ES-I3 (cell line): ENCODE measurements at regions not wholly inside any gene's neighbourhood (a gene's known extent, or its start where the extent isn't known, plus 50 kb on each side); places are given as distances from the start of the nearest gene placed in this dataset.

Experiments used
- H3K36me3 ChIP-seq: 2 replicates; pipeline ENCODE4 v1.6.1; 2013; ENCODE audit warnings: mild to moderate bottlenecking, low read length, control low read depth, moderate library complexity; ENCODE audit not compliant: insufficient read depth
- H3K4me1 ChIP-seq: 2 replicates; pipeline ENCODE4 v1.6.1; 2013; ENCODE audit warnings: mild to moderate bottlenecking, control low read depth, low read length; ENCODE audit not compliant: insufficient read depth
- H3K9ac ChIP-seq: 2 replicates; pipeline ENCODE4 v1.6.1; 2013; ENCODE audit warnings: low read depth, mild to moderate bottlenecking, low read length, moderate library complexity
- H3K9me3 ChIP-seq: 2 replicates; pipeline ENCODE4 v1.6.1; 2013; ENCODE audit warnings: mild to moderate bottlenecking, low read length, moderate library complexity; ENCODE audit not compliant: control insufficient read depth, insufficient read depth

DNA sequence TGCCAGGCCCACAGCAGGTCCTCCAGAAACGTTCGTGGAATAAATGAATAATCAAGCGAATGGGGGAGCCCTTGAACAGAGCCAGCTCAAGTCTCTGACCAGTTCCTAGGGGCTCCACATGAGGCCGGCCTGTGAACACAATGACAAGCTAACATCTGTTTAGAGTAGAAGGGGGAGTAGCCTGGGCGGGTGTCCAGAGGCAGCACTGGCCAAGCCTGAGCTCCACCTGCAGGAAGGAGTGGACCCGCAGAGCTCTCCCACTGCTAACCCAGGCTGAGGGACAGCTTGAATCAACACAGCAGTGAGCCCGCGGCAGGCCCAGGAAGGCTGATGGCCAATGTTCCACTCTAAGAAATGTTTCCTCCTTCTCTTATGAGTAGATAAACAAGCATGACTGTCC lies 234.8 kb upstream of the RAB6C start:
- no peaks in the 10 kb centered on the region for H3K36me3 ChIP-seq
- no peaks in the 10 kb centered on the region for H3K9me3 ChIP-seq
- no peak overlapping the region for H3K9ac ChIP-seq
- H3K4me1 ChIP-seq: no peaks in the 10 kb centered on the region

- Histone ChIP-seq H3K9me3 (no peaks in the 10 kb centered on the region), H3K9ac (no peak overlapping the region), H3K36me3 (no peaks in the 10 kb centered on the region), H3K4me1 (no peaks in the 10 kb centered on the region)
These were observed 231.9 kb upstream of the RAB6C start for GRCh38 chr2:129747500-129748125.

DNA sequence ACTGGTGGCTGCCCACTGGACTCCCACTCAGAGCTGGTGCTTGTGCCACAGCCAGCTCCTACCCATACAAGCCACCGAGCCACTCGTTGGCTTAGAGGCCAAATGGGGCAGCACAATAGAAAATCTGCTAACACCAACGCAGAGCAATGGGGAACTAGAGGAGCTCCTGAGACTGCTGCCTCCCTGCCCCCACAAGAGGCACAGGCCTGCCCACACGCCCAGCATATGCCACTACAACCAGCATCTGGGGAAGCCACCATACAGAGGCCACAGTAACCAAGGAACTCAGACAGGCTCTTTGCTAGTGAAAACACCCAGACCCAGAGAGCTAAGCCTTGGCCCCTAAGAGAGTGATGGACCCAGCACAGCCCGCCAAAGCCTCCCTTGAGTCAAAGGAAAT lies 231.2 kb upstream of the RAB6C start:
- H3K36me3 ChIP-seq: no peaks in the 10 kb centered on the region
- H3K9me3 ChIP-seq: no peaks in the 10 kb centered on the region
- no peaks in the 10 kb centered on the region for H3K4me1 ChIP-seq
- H3K9ac ChIP-seq: no peak overlapping the region

- H3K4me1 ChIP-seq: no peaks in the 10 kb centered on the region
- H3K9me3 ChIP-seq: no peaks in the 10 kb centered on the region
- H3K9ac ChIP-seq: no peak overlapping the region
- H3K36me3 ChIP-seq: no peaks in the 10 kb centered on the region
These were observed 230.8 kb upstream of the RAB6C start for GRCh38 chr2:129748653-129749052.

GRCh38 chr2:129751409-129751808 lies 228.1 kb upstream of the RAB6C start:
- no peaks in the 10 kb centered on the region for H3K9me3 ChIP-seq
- no peak overlapping the region for H3K9ac ChIP-seq
- H3K4me1 ChIP-seq: no peaks in the 10 kb centered on the region
- H3K36me3 ChIP-seq: no peaks in the 10 kb centered on the region

DNA sequence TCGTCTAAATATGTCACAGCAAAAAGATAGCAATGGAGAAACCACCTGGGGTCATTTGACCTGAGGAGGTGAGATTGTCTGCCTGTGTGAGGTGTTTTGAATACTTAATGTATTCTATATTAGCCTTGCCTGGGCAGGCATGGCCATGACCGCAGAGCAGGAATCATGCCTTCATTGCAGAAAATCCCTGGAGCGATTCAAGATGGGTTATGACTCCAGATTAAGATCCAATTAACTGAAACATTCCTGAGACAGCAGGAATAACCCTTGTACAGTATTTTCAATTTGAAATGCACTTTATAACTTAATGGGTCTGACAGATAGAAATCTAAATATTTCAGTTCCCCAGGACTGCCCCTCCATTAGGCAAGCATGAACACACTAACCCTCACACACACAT lies 227.3 kb upstream of the RAB6C start:
- Histone ChIP-seq H3K36me3 (no peaks in the 10 kb centered on the region), H3K9ac (no peak overlapping the region), H3K9me3 (no peaks in the 10 kb centered on the region), H3K4me1 (peaks cover 7% of the 10 kb centered on the region)

DNA sequence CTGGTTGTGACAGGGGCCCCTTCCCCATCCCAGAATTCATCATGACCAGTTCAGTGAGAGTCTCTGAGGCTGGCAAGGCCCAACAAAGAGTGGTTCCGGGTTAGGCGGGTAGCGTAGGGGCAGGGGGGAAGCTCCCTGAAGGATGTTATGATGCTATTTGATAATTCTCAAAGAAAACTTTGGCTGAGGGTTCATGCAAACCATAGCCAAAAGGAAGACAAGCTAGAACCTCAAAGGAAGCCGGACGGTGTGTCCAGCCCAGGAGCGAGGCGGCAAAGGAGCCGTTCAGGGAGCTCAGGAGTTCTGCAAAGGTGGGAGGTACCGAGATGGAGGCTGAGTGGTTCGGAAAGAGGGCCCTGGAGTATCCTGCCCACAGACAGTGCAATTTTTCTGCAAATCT lies 226.8 kb upstream of the RAB6C start:
- H3K36me3 ChIP-seq: no peaks in the 10 kb centered on the region
- peaks cover 12% of the 10 kb centered on the region for H3K4me1 ChIP-seq
- H3K9me3 ChIP-seq: no peaks in the 10 kb centered on the region
- no peak overlapping the region for H3K9ac ChIP-seq

- no peak overlapping the region for H3K9ac ChIP-seq
- H3K9me3 ChIP-seq: no peaks in the 10 kb centered on the region
- H3K36me3 ChIP-seq: no peaks in the 10 kb centered on the region
- peaks cover 15% of the 10 kb centered on the region for H3K4me1 ChIP-seq
These were observed 226.2 kb upstream of the RAB6C start for GRCh38 chr2:129753261-129753660.

DNA sequence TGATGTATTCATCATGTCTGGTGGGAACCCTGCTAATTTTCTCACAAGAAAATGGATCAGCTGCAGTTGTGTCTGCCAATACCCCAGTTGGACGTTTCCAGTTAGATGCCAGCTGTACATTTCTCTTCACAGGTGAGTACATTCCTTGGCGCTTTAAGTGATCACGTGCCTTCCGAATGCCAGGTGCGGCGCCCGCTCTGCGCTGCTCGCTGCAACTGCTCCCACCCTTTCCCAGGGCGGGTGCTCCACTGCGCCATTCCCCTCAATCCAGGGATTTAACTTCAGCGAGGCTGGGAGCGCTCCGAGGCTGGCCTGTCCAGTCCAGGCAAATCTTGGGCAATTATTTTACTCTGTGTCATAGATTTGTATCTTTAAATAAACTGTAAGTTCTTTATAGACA lies 225.0 kb upstream of the RAB6C start:
- H3K36me3 ChIP-seq: no peaks in the 10 kb centered on the region
- H3K4me1 ChIP-seq: peaks cover 18% of the 10 kb centered on the region
- no peaks in the 10 kb centered on the region for H3K9me3 ChIP-seq
- no peak overlapping the region for H3K9ac ChIP-seq

DNA sequence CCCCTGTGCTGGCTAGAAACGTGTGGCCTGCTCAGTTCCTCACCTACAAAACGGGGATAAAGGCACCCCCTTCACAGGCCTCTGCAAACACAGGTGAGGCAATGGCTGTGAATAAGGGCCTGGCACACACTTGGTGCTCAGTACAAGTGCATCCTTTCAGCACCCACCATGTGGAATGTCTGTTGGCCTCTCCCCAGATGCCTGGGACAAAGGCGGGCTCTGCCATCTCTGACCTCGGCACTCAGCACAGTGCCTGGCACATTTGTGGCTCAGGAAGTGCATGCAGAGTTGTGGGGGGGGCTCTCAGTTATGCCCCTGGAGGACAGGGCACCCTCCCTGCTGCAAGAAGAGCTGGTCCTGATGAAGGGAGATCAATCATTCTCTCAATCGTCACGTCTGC lies 224.6 kb upstream of the RAB6C start:
- H3K4me1 ChIP-seq: peaks cover 18% of the 10 kb centered on the region
- H3K36me3 ChIP-seq: no peaks in the 10 kb centered on the region
- no peaks in the 10 kb centered on the region for H3K9me3 ChIP-seq
- H3K9ac ChIP-seq: no peak overlapping the region

GRCh38 chr2:129755786-129756185 lies 223.7 kb upstream of the RAB6C start:
- Histone ChIP-seq H3K36me3 (no peaks in the 10 kb centered on the region), H3K4me1 (peaks cover 18% of the 10 kb centered on the region), H3K9ac (no peak overlapping the region), H3K9me3 (no peaks in the 10 kb centered on the region)

DNA sequence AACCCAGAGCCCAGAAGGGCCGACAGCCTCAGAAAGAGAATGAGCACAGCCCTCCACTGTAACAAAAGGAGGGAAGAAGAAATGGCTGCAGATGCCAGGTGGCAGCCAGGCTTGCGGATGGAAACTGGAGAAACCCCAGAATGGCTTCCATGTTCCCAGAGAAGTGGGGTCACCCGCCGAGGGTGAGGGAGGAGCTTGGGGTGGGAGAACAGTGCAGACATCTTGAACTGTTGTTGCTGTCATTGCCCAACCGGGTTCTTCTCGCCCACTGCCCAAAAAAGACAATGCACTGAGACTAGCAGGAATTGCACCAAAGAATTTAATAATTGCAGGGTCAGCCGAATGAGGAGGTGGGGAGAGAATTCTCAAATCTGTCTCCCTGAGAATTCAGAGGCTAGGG lies 223.2 kb upstream of the RAB6C start:
- H3K36me3 ChIP-seq: no peaks in the 10 kb centered on the region
- H3K4me1 ChIP-seq: peaks cover 18% of the 10 kb centered on the region
- H3K9ac ChIP-seq: no peak overlapping the region
- no peaks in the 10 kb centered on the region for H3K9me3 ChIP-seq

DNA sequence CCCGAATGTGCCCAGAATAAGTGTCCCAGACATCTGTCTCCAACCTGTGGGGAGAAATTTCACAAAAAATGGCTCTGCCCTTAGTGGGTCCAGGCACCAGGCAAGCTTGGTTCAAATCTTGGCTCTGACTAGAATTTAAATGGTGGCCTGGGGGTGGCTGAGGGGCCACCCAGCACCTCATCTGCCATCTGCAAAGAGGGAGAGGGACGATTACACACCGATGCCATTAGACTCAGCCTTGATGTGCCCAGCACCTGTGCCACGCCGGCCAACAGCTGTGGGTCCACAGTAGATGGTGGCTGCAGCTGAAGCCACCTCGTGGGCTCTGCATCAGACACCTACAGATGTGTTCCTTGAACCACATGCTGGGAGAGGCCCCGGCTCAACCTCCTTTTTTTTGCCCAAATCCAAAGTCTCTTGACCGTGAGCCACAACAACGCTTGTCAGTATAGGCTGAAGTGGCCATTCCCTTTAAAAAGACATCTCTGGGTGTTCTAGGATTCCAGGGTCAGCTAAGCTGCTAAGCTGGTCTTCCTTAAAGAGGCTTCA lies 222.0 kb upstream of the RAB6C start:
- H3K9me3 ChIP-seq: no peaks in the 10 kb centered on the region
- H3K9ac ChIP-seq: no peak overlapping the region; the same call in 1 of the 2 replicates
- H3K36me3 ChIP-seq: no peaks in the 10 kb centered on the region
- peaks cover 18% of the 10 kb centered on the region for H3K4me1 ChIP-seq

DNA sequence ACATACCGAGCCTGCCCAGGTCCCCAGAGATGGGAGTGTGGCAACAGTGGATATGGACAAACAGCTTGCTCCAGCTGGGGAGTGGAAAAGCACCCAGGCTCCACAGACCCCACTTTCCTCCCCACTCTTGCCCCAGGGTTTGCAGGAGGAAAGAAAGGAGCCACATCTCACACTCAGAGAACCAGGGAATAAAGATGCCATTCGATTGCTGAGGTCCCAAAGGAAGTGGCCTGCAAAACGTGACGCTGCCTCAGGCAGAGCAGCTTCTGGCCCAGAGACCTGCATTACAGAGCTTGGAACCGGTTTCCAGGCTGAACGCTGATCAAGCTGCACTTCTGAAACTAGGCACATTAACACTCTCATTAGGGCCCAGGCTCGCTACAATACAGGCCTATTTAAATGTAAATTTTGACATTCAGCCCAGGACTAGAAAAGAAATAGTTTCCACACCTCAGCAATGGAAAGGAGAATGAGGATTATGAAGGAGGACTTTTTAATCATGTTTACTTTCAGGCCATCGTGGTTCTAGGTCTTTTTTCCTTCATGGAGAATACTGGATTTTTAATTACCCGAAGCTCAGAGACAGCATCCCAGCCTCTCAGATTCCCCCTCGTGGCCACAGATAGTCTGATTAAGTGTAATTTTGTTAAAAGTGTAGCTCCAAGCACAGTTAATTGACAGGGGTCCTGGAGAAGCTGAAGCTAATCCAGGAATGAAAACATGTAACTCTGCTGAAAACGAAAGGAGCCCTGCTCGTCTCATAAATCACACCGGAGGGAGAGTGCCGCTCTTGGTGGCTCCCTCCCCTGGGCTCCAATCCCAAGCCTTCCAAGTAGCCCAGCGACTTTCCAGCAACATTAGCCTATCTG lies 221.3 kb upstream of the RAB6C start:
- Histone ChIP-seq H3K9me3 (no peaks in the 10 kb centered on the region), H3K9ac (peak overlapping the region; percentile 65; the same call in 1 of the 2 replicates), H3K36me3 (no peaks in the 10 kb centered on the region), H3K4me1 (peaks cover 18% of the 10 kb centered on the region)
